Medulla oblongata (tissue), 1 donor: ENCODE measurements at regions not wholly inside any gene's neighbourhood (a gene's known extent, or its start where the extent isn't known, plus 50 kb on each side); places are given as distances from the start of the nearest gene placed in this dataset.

ENCODE experiments used
- DNase-seq: peaks from one replicate; pipeline ENCODE4 v3.0.0-alpha.2; 2015; ENCODE audit errors: extremely low spot score

GRCh38 chr2:214674278-214674677, 135.2 kb downstream of the BARD1 start:
- no peak for DNase-seq

DNA sequence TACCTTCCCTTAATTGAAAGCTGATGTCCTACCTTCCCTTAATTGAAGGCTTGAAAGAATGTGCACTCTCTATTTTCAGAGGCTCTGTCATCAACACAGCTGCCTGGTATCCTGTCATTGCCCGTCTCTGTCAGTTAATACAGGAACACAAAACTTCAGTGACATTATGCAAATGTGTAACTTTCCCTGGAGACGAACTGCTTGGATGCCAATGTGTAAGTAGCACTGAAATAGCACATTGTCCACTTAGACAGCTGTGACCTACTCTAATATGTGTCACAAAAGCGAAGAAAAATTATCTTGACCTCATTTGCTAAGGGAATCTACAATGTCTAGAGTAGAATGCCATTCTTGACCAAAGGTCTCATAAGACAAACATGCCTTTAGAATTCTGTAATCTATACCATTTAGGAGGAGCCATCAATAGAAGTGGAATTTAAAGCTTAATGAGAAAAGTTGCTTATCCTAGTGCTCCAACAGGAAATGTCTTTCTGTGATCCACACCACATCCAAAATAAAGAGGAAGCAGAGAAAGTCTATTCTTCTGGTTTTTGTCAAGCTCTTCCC, 138.1 kb downstream of the BARD1 start:
- DNase-seq: no peak

- DNase-seq: peak; percentile 33
These were observed 157.0 kb downstream of the BARD1 start for GRCh38 chr2:214652473-214652872.

DNA sequence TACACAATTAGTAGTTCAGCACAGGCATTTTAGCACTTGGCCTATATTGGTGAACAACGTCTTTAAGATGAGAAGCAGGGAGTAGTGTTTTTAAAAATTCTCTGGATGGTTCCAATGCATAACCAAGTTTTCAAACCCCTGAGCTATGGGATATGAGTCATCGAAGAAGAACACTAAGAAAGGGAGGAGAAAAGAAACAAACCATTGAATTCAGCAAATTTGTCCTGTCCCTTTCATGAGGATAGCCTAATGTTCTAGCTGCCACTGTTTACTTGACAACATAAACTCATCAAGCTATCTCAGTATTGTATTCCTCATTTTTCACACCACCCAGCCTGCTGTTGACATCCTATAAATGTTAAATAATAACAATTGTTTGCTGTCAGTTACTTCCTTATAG, 158.0 kb downstream of the BARD1 start:
- no peak for DNase-seq

DNA sequence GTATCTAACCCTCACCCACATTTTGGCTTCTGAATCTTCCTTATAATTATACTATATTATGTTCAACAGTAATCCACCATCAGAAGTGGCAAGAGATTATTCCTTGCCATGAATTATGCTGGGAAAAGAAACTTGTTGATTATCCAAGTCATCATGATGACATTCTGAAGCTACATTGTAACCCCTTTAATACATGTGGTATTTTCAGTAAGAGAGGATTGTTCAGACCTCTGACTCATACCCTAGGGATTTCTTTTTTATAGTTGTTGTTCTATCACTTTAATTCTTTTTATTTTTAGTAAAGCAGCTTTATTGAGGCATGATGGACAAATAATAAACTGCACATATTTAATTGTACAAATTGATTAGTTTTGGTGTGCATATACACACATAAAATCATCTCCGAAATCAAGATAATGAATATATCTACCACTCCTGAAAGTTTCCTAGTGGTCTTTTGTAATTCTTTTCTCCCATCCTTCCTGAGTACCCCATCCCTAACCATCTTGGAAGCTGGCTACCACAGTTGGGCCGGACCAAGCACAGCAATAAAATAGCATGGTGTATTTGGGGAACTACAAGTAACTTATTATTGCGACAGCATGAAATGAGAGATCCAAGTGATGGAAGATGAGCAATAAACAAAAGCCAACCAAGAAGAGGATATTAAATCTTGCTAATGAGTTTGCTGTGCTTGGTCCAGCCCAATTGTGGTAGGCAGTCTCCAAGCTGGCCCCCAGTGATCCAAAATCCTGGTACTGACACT, 159.9 kb downstream of the BARD1 start:
- DNase-seq: no peak

GRCh38 chr2:214648520-214648919, 161.0 kb downstream of the BARD1 start:
- DNase-seq: no peak

DNA sequence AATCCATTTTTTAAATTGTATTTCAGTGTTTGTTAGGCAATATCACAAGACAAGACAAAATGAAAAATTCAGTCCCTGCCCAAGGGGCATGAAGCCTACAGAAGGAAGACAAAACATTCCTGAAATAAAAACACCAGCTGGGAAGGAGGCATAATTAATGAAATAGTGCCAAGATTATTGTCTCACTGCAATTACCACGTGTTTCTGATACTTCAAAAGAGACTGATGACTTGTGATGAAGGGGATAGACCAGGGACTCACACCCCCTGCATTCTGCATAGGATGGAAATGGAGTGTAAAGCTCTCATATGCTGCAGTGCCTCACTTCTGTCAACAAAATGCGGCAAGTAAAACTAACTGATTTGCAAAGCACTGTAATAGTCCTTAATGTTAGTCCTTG, 178.1 kb downstream of the BARD1 start:
- DNase-seq: no peak

- DNase-seq: no peak
These were observed 179.0 kb downstream of the BARD1 start for GRCh38 chr2:214630402-214631045.

DNA sequence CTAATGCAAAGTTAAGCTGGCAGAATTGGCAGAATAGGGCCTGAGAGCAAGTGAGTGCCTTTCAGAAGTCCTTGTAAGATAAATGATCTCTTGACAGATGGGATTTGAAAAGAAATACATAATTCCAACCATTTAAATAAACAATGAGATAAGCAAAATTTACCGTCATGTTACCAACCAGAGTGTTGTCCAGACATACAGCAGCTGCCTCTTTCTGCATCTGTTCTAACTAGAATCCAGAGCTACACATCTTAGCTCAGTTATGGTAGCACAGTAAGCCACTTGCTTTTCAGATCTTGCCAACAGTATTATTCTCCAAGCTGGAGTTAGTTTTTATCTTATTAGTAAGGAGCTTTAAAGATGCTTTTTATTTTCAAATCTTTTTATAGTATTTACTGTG, 179.6 kb downstream of the BARD1 start:
- no peak for DNase-seq
